ENCODE measurements at regions not wholly inside any gene's neighbourhood (a gene's known extent, or its start where the extent isn't known, plus 50 kb on each side); places are given as distances from the start of the nearest gene placed in this dataset.

- DNase-seq (ENCODE audit: low read depth, low spot score) = no peak
- no peak overlapping the region for H3K9ac ChIP-seq (ENCODE audit: insufficient read length)
Observed at GRCh38 chr17:72591289-72592241, 470.7 kb downstream of the SOX9 start.

GRCh38 chr17:72592242-72592966 lies 471.6 kb downstream of the SOX9 start:
- TF ChIP-seq POLR2AphosphoS5 (IDR thresholded peaks at IDR 0.05; ENCODE audit: borderline replicate concordance, low read depth, low read length) (no peak; the same call in 1 of the 2 replicates), EZH2 (IDR thresholded peaks at IDR 0.05) (no peak), FOXP2 (optimal IDR thresholded peaks at IDR 0.05; ENCODE audit: control extremely low read depth, extremely low read length, insufficient read depth) (no peak)
- no peak overlapping the region for H3K9ac ChIP-seq (ENCODE audit: insufficient read length)
- H3K27ac ChIP-seq = no peak overlapping the region

More at GRCh38 chr17:72591289-72592241, 470.7 kb downstream of the SOX9 start:
- H3K36me3 ChIP-seq (ENCODE audit: insufficient read depth, low read length) = no peaks in the 10 kb centered on the region
- no peaks in the 10 kb centered on the region for H3K9me3 ChIP-seq (ENCODE audit: low read depth, low read length)
- H3K27ac ChIP-seq = no peak overlapping the region
- TF ChIP-seq POLR2AphosphoS5 (IDR thresholded peaks at IDR 0.05; ENCODE audit: borderline replicate concordance, low read depth, low read length) (no peak), EZH2 (IDR thresholded peaks at IDR 0.05) (no peak), FOXP2 (optimal IDR thresholded peaks at IDR 0.05; ENCODE audit: control extremely low read depth, extremely low read length, insufficient read depth) (no peak)
- peak overlapping the region; percentile 75 for H3K4me3 ChIP-seq

GRCh38 chr17:72592967-72593325 lies 472.1 kb downstream of the SOX9 start:
- Histone ChIP-seq H3K9me3 (ENCODE audit: low read depth, low read length) (no peaks in the 10 kb centered on the region), H3K9ac (ENCODE audit: insufficient read length) (no peak overlapping the region), H3K36me3 (ENCODE audit: insufficient read depth, low read length) (no peaks in the 10 kb centered on the region), H3K4me3 (no peak overlapping the region), H3K27ac (no peak overlapping the region)
- DNase-seq (ENCODE audit: low read depth, low spot score) = no peak
- no peak for TF ChIP-seq EZH2 (IDR thresholded peaks at IDR 0.05)
- TF ChIP-seq FOXP2 (optimal IDR thresholded peaks at IDR 0.05; ENCODE audit: control extremely low read depth, extremely low read length, insufficient read depth) = no peak
- TF ChIP-seq POLR2AphosphoS5 (IDR thresholded peaks at IDR 0.05; ENCODE audit: borderline replicate concordance, low read depth, low read length) = no peak

More at GRCh38 chr17:72592242-72592966, 471.6 kb downstream of the SOX9 start:
- Histone ChIP-seq H3K4me3 (peak overlapping the region; percentile 75), H3K9me3 (ENCODE audit: low read depth, low read length) (no peaks in the 10 kb centered on the region), H3K36me3 (ENCODE audit: insufficient read depth, low read length) (no peaks in the 10 kb centered on the region)
- DNase-seq (ENCODE audit: low read depth, low spot score) = no peak

GRCh38 chr17:72594248-72594647 lies 473.4 kb downstream of the SOX9 start:
- Histone ChIP-seq H3K4me3 (no peak overlapping the region), H3K27ac (no peak overlapping the region), H3K9me3 (ENCODE audit: low read depth, low read length) (no peaks in the 10 kb centered on the region), H3K36me3 (ENCODE audit: insufficient read depth, low read length) (no peaks in the 10 kb centered on the region), H3K9ac (ENCODE audit: insufficient read length) (no peak overlapping the region)
- no peak for DNase-seq (ENCODE audit: low read depth, low spot score)
- no peak for TF ChIP-seq FOXP2 (optimal IDR thresholded peaks at IDR 0.05; ENCODE audit: control extremely low read depth, extremely low read length, insufficient read depth)
- TF ChIP-seq POLR2AphosphoS5 (IDR thresholded peaks at IDR 0.05; ENCODE audit: borderline replicate concordance, low read depth, low read length) = no peak
- TF ChIP-seq EZH2 (IDR thresholded peaks at IDR 0.05) = no peak

Measured in SK-N-MC (cell line).